ENCODE measurements at regions not wholly inside any gene's neighbourhood (a gene's known extent, or its start where the extent isn't known, plus 50 kb on each side); places are given as distances from the start of the nearest gene placed in this dataset.

- no peak for TF ChIP-seq EP300 (IDR thresholded peaks at IDR 0.05; ENCODE audit: borderline replicate concordance in 1 of 2, low read depth in 2 of 2, low read length in 2 of 2)
- TF ChIP-seq JUN (IDR thresholded peaks at IDR 0.05; ENCODE audit: low read depth, low read length), result no peak
- TF ChIP-seq JUND (IDR thresholded peaks at IDR 0.05; ENCODE audit: low read length), result no peak
- no peak for TF ChIP-seq CTCF (IDR thresholded peaks at IDR 0.05; ENCODE audit: control extremely low read depth in 1 of 3, insufficient read depth in 1 of 3, low read depth in 1 of 3, low read length in 3 of 3)
- TF ChIP-seq RXRA (IDR thresholded peaks at IDR 0.05; ENCODE audit: insufficient read depth, low read depth, low read length), result no peak
- TF ChIP-seq CREB1 (IDR thresholded peaks at IDR 0.05), result no peak
- no peak for TF ChIP-seq TAF1 (IDR thresholded peaks at IDR 0.05; ENCODE audit: low read depth, low read length)
- TF ChIP-seq MAX (IDR thresholded peaks at IDR 0.05), result no peak
- no peak for TF ChIP-seq USF2 (IDR thresholded peaks at IDR 0.05; ENCODE audit: low read length)
- TF ChIP-seq RAD21 (IDR thresholded peaks at IDR 0.05 in 1 of 2, conservative IDR thresholded peaks at IDR 0.05 in 1 of 2; ENCODE audit: low read depth in 2 of 2, low read length in 2 of 2), result no peak
- TF ChIP-seq TAF7 (optimal IDR thresholded peaks at IDR 0.05; ENCODE audit: borderline replicate concordance, low read depth, low read length), result no peak
- TF ChIP-seq CHD2 (IDR thresholded peaks at IDR 0.05; ENCODE audit: low read length), result no peak
- no peak for TF ChIP-seq SRF (IDR thresholded peaks at IDR 0.05; ENCODE audit: low read depth, low read length)
Observed at GRCh38 chr3:152156880-152157279, 111.8 kb upstream of the MBNL1 start.
